Activated CD4-positive, alpha-beta T cell treated with anti-CD3 and anti-CD28 coated beads, Interleukin-2, amount 10 ng/mL, durations not matched to agents 24 days and 14 days (primary cell): ENCODE measurements at regions not wholly inside any gene's neighbourhood (a gene's known extent, or its start where the extent isn't known, plus 50 kb on each side); places are given as distances from the start of the nearest gene placed in this dataset.

ENCODE experiments used
- DNase-seq: peaks from one replicate; pipeline ENCODE4 v3.0.0; 2022
- H3K27ac Mint-ChIP-seq: one replicate; pipeline ENCODE4 v1.8.0; 2022; ENCODE audit warnings: mild to moderate bottlenecking, mixed read lengths
- H3K27me3 Mint-ChIP-seq: one replicate; pipeline ENCODE4 v1.8.0; 2022; ENCODE audit warnings: mixed read lengths
- H3K36me3 Mint-ChIP-seq: one replicate; pipeline ENCODE4 v1.8.0; 2022; ENCODE audit warnings: low read depth, mild to moderate bottlenecking, mixed read lengths
- H3K4me1 Mint-ChIP-seq: one replicate; pipeline ENCODE4 v1.8.0; 2021; ENCODE audit warnings: mixed read lengths
- H3K4me3 Mint-ChIP-seq: one replicate; pipeline ENCODE4 v1.8.0; 2022; ENCODE audit warnings: mild to moderate bottlenecking, moderate library complexity, mixed read lengths
- H3K9me3 Mint-ChIP-seq: one replicate; pipeline ENCODE4 v1.8.0; 2021; ENCODE audit warnings: mixed read lengths
- intact Hi-C: fragments of 100-400 bp; cut with micrococcal nuclease; formaldehyde crosslinking; loops from one replicate; pipeline ENCODE4 v1.15.1; 2023

- H3K9me3 Mint-ChIP-seq = no peaks in the 10 kb centered on the region
- DNase-seq = no peak
- intact Hi-C loops = no loop called here
- no peaks in the 10 kb centered on the region for H3K36me3 Mint-ChIP-seq
- H3K4me3 Mint-ChIP-seq = no peak overlapping the region
- no peak overlapping the region for H3K27ac Mint-ChIP-seq
- peaks cover 9% of the 10 kb centered on the region for H3K27me3 Mint-ChIP-seq
- H3K4me1 Mint-ChIP-seq = no peaks in the 10 kb centered on the region
Observed at GRCh38 chr3:43882976-43883680, 192.4 kb downstream of the ABHD5 start.

- intact Hi-C loops = no loop called here
- Mint-ChIP-seq H3K4me3 (no peak overlapping the region), H3K36me3 (no peaks in the 10 kb centered on the region), H3K27me3 (peaks cover 11% of the 10 kb centered on the region), H3K9me3 (no peaks in the 10 kb centered on the region), H3K4me1 (no peaks in the 10 kb centered on the region), H3K27ac (no peak overlapping the region)
- no peak for DNase-seq
Observed at GRCh38 chr3:43883729-43884396, 193.1 kb downstream of the ABHD5 start.

GRCh38 chr3:43884581-43884980, 193.8 kb downstream of the ABHD5 start:
- Mint-ChIP-seq H3K4me1 (no peaks in the 10 kb centered on the region), H3K9me3 (no peaks in the 10 kb centered on the region), H3K27me3 (peaks cover 10% of the 10 kb centered on the region), H3K27ac (no peak overlapping the region), H3K36me3 (no peaks in the 10 kb centered on the region), H3K4me3 (no peak overlapping the region)
- intact Hi-C loops = no loop called here
- no peak for DNase-seq

GRCh38 chr3:43885908-43886618, 195.3 kb downstream of the ABHD5 start:
- DNase-seq = no peak
- intact Hi-C loops = no loop called here
- Mint-ChIP-seq H3K4me1 (no peaks in the 10 kb centered on the region), H3K36me3 (no peaks in the 10 kb centered on the region), H3K27ac (no peak overlapping the region), H3K9me3 (no peaks in the 10 kb centered on the region), H3K4me3 (no peak overlapping the region), H3K27me3 (peaks cover 14% of the 10 kb centered on the region)

GRCh38 chr3:43892061-43892460, 201.3 kb downstream of the ABHD5 start:
- intact Hi-C loops = loop anchor here (5.0 kb wide), 1 partner anchor 105 kb away; no protein-coding TSS in a partner anchor
- Mint-ChIP-seq H3K9me3 (no peaks in the 10 kb centered on the region), H3K27me3 (peaks cover 54% of the 10 kb centered on the region), H3K4me3 (no peak overlapping the region), H3K27ac (no peak overlapping the region), H3K4me1 (peaks cover 3% of the 10 kb centered on the region), H3K36me3 (no peaks in the 10 kb centered on the region)
- no peak for DNase-seq

GRCh38 chr3:43892526-43892925, 201.8 kb downstream of the ABHD5 start:
- Mint-ChIP-seq H3K36me3 (no peaks in the 10 kb centered on the region), H3K27me3 (peaks cover 52% of the 10 kb centered on the region), H3K4me1 (peaks cover 3% of the 10 kb centered on the region), H3K4me3 (no peak overlapping the region), H3K27ac (no peak overlapping the region), H3K9me3 (no peaks in the 10 kb centered on the region)
- intact Hi-C loops = loop anchor here (5.0 kb wide), 1 partner anchor 105 kb away; no protein-coding TSS in a partner anchor
- no peak for DNase-seq

- DNase-seq = no peak
- intact Hi-C loops = loop anchor here (5.0 kb wide), 1 partner anchor 104 kb away; no protein-coding TSS in a partner anchor
- peak overlapping the region; percentile 74 for H3K4me3 Mint-ChIP-seq
- no peaks in the 10 kb centered on the region for H3K36me3 Mint-ChIP-seq
- no peak overlapping the region for H3K27ac Mint-ChIP-seq
- H3K4me1 Mint-ChIP-seq = peaks cover 3% of the 10 kb centered on the region
- peaks cover 52% of the 10 kb centered on the region for H3K27me3 Mint-ChIP-seq
- H3K9me3 Mint-ChIP-seq = no peaks in the 10 kb centered on the region
Observed at GRCh38 chr3:43893727-43894126, 203.0 kb downstream of the ABHD5 start.

- H3K27me3 Mint-ChIP-seq = peaks cover 49% of the 10 kb centered on the region
- H3K27ac Mint-ChIP-seq = peak overlapping the region; percentile 45
- peak; percentile 59 for DNase-seq
- H3K9me3 Mint-ChIP-seq = no peaks in the 10 kb centered on the region
- intact Hi-C loops = loop anchor here (5.0 kb wide), 1 partner anchor 103 kb away; no protein-coding TSS in a partner anchor
- H3K36me3 Mint-ChIP-seq = no peaks in the 10 kb centered on the region
- H3K4me3 Mint-ChIP-seq = peak overlapping the region; percentile 74
- H3K4me1 Mint-ChIP-seq = peaks cover 3% of the 10 kb centered on the region
Observed at GRCh38 chr3:43894176-43895049, 203.7 kb downstream of the ABHD5 start.

- Mint-ChIP-seq H3K9me3 (no peaks in the 10 kb centered on the region), H3K36me3 (no peaks in the 10 kb centered on the region), H3K27me3 (peaks cover 43% of the 10 kb centered on the region), H3K4me3 (no peak overlapping the region), H3K4me1 (peaks cover 3% of the 10 kb centered on the region), H3K27ac (no peak overlapping the region)
- DNase-seq = no peak
- intact Hi-C loops = no loop called here
Observed at GRCh38 chr3:43895573-43895972, 204.8 kb downstream of the ABHD5 start.

GRCh38 chr3:43902415-43902814, 211.7 kb downstream of the ABHD5 start:
- intact Hi-C loops = no loop called here
- Mint-ChIP-seq H3K9me3 (no peaks in the 10 kb centered on the region), H3K36me3 (no peaks in the 10 kb centered on the region), H3K27me3 (peaks cover 20% of the 10 kb centered on the region), H3K4me1 (no peaks in the 10 kb centered on the region), H3K4me3 (no peak overlapping the region), H3K27ac (no peak overlapping the region)
- DNase-seq = no peak

- Mint-ChIP-seq H3K27me3 (peaks cover 17% of the 10 kb centered on the region), H3K27ac (no peak overlapping the region), H3K9me3 (no peaks in the 10 kb centered on the region), H3K4me3 (no peak overlapping the region), H3K36me3 (no peaks in the 10 kb centered on the region), H3K4me1 (no peaks in the 10 kb centered on the region)
- intact Hi-C loops = no loop called here
- no peak for DNase-seq
Observed at GRCh38 chr3:43905157-43905556, 214.4 kb downstream of the ABHD5 start.

GRCh38 chr3:43906849-43907507, 216.2 kb downstream of the ABHD5 start:
- no peaks in the 10 kb centered on the region for H3K36me3 Mint-ChIP-seq
- DNase-seq = no peak
- no peaks in the 10 kb centered on the region for H3K9me3 Mint-ChIP-seq
- H3K27ac Mint-ChIP-seq = no peak overlapping the region
- peaks cover 17% of the 10 kb centered on the region for H3K27me3 Mint-ChIP-seq
- no peak overlapping the region for H3K4me3 Mint-ChIP-seq
- no peaks in the 10 kb centered on the region for H3K4me1 Mint-ChIP-seq
- intact Hi-C loops = no loop called here

GRCh38 chr3:43907508-43907858, 216.7 kb downstream of the ABHD5 start:
- no peaks in the 10 kb centered on the region for H3K9me3 Mint-ChIP-seq
- no peaks in the 10 kb centered on the region for H3K36me3 Mint-ChIP-seq
- intact Hi-C loops = no loop called here

More at GRCh38 chr3:43907508-43907858, 216.7 kb downstream of the ABHD5 start:
- no peak for DNase-seq
- Mint-ChIP-seq H3K27me3 (peaks cover 14% of the 10 kb centered on the region), H3K4me3 (no peak overlapping the region), H3K4me1 (no peaks in the 10 kb centered on the region), H3K27ac (no peak overlapping the region)
